ENCODE measurements at regions not wholly inside any gene's neighbourhood (a gene's known extent, or its start where the extent isn't known, plus 50 kb on each side); places are given as distances from the start of the nearest gene placed in this dataset.

DNA sequence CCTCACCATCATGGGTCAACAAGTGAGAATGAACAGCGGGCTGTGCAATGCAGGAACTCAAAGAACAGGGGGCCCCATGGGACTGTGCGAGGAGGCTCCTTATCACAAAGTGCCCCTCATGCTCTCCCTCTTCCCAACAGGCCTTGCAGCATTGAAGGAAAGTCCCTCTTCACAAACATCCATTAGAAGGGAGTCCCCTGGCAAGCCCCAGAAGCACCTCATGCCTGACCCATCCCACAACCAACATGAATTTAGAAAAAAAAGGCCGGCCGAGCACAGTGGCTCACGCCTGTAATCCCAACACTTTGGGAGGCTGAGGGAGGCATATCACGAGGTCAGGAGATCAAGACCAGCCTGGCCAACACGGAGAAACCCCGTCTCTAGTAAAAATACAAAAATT, 122.6 kb upstream of the FSTL4 start:
- WGBS (ENCODE audit: insufficient coverage): 80% methylated on average over 5 of the region's 8 CpGs
- Histone ChIP-seq H3K36me3 (ENCODE audit: control insufficient read depth in 4 of 4, insufficient read depth in 4 of 4, low read length in 3 of 4) (no peaks in the 10 kb centered on the region), H3K9me3 (ENCODE audit: control extremely low read depth in 1 of 5, control insufficient read depth in 4 of 5, insufficient read depth in 2 of 5, low read depth in 1 of 5, low read length in 4 of 5) (peaks cover 0 to 5% (median 0%) of the 10 kb centered on the region in 5 experiments), H3K27ac (ENCODE audit: insufficient read depth in 1 of 2, low read depth in 1 of 2, low read length in 2 of 2, poor library complexity in 1 of 2, severe bottlenecking in 2 of 2) (no peak overlapping the region), H3K4me3 (ENCODE audit: control insufficient read depth in 1 of 7, extremely low read depth in 1 of 7, insufficient read depth in 4 of 7, low read depth in 2 of 7, low read length in 6 of 7) (no peak overlapping the region), H3K27me3 (replicated peaks in 2 of 5; ENCODE audit: control insufficient read depth in 4 of 5, insufficient read depth in 5 of 5, low read length in 4 of 5) (no peaks in the 10 kb centered on the region), H3K4me1 (ENCODE audit: control extremely low read depth in 1 of 4, control insufficient read depth in 4 of 4, insufficient read depth in 4 of 4, low read length in 3 of 4) (no peaks in the 10 kb centered on the region)
- POLR2A ChIA-PET: no interaction called here
- DNase-seq: no peak
- CTCF ChIA-PET: interaction anchor here (0.7 kb wide), 1 partner anchor 13 kb away, joined by 3 read pairs; no protein-coding TSS in a partner anchor

GRCh38 chr5:133732536-133732935, 120.2 kb upstream of the FSTL4 start:
- H3K36me3 ChIP-seq (ENCODE audit: control insufficient read depth in 4 of 4, insufficient read depth in 4 of 4, low read length in 3 of 4): no peaks in the 10 kb centered on the region
- no peak for DNase-seq
- peaks cover 0 to 9% (median 0%) of the 10 kb centered on the region in 5 experiments for H3K9me3 ChIP-seq (ENCODE audit: control extremely low read depth in 1 of 5, control insufficient read depth in 4 of 5, insufficient read depth in 2 of 5, low read depth in 1 of 5, low read length in 4 of 5)
- H3K4me3 ChIP-seq (ENCODE audit: control insufficient read depth in 1 of 7, extremely low read depth in 1 of 7, insufficient read depth in 4 of 7, low read depth in 2 of 7, low read length in 6 of 7): no peak overlapping the region
- POLR2A ChIA-PET: no interaction called here
- peaks cover 0 to 4% (median 0%) of the 10 kb centered on the region in 5 experiments for H3K27me3 ChIP-seq (replicated peaks in 2 of 5; ENCODE audit: control insufficient read depth in 4 of 5, insufficient read depth in 5 of 5, low read length in 4 of 5)
- no peak overlapping the region for H3K27ac ChIP-seq (ENCODE audit: insufficient read depth in 1 of 2, low read depth in 1 of 2, low read length in 2 of 2, poor library complexity in 1 of 2, severe bottlenecking in 2 of 2)
- CTCF ChIA-PET: no interaction called here
- WGBS (ENCODE audit: insufficient coverage): 96% methylated on average over 9 of the region's 10 CpGs
- no peaks in the 10 kb centered on the region for H3K4me1 ChIP-seq (ENCODE audit: control extremely low read depth in 1 of 4, control insufficient read depth in 4 of 4, insufficient read depth in 4 of 4, low read length in 3 of 4)

- WGBS (ENCODE audit: insufficient coverage): 100% methylated on average over 1 of the region's 3 CpGs
- H3K4me3 ChIP-seq (ENCODE audit: control insufficient read depth in 1 of 7, extremely low read depth in 1 of 7, insufficient read depth in 4 of 7, low read depth in 2 of 7, low read length in 6 of 7): no peak overlapping the region
- DNase-seq: no peak
- H3K36me3 ChIP-seq (ENCODE audit: control insufficient read depth in 4 of 4, insufficient read depth in 4 of 4, low read length in 3 of 4): no peaks in the 10 kb centered on the region
- ChIA-PET POLR2A (no interaction called here), CTCF (no interaction called here)
- no peak overlapping the region for H3K27ac ChIP-seq (ENCODE audit: insufficient read depth in 1 of 2, low read depth in 1 of 2, low read length in 2 of 2, poor library complexity in 1 of 2, severe bottlenecking in 2 of 2)
- H3K27me3 ChIP-seq (replicated peaks in 2 of 5; ENCODE audit: control insufficient read depth in 4 of 5, insufficient read depth in 5 of 5, low read length in 4 of 5): peaks cover 0 to 4% (median 0%) of the 10 kb centered on the region in 5 experiments
- H3K4me1 ChIP-seq (ENCODE audit: control extremely low read depth in 1 of 4, control insufficient read depth in 4 of 4, insufficient read depth in 4 of 4, low read length in 3 of 4): no peaks in the 10 kb centered on the region
- H3K9me3 ChIP-seq (ENCODE audit: control extremely low read depth in 1 of 5, control insufficient read depth in 4 of 5, insufficient read depth in 2 of 5, low read depth in 1 of 5, low read length in 4 of 5): peaks cover 0 to 9% (median 0%) of the 10 kb centered on the region in 5 experiments
Observed at GRCh38 chr5:133731951-133732350, 119.6 kb upstream of the FSTL4 start.

- no peak for DNase-seq
- ChIA-PET CTCF (no interaction called here), POLR2A (no interaction called here)
- WGBS (ENCODE audit: insufficient coverage): 100% methylated on average over 6 of the region's 7 CpGs
- H3K27ac ChIP-seq (ENCODE audit: insufficient read depth in 1 of 2, low read depth in 1 of 2, low read length in 2 of 2, poor library complexity in 1 of 2, severe bottlenecking in 2 of 2): no peak overlapping the region
- H3K27me3 ChIP-seq (replicated peaks in 2 of 5; ENCODE audit: control insufficient read depth in 4 of 5, insufficient read depth in 5 of 5, low read length in 4 of 5): peaks cover 0 to 7% (median 0%) of the 10 kb centered on the region in 5 experiments
- no peaks in the 10 kb centered on the region for H3K36me3 ChIP-seq (ENCODE audit: control insufficient read depth in 4 of 4, insufficient read depth in 4 of 4, low read length in 3 of 4)
- no peak overlapping the region for H3K4me3 ChIP-seq (ENCODE audit: control insufficient read depth in 1 of 7, extremely low read depth in 1 of 7, insufficient read depth in 4 of 7, low read depth in 2 of 7, low read length in 6 of 7)
- H3K4me1 ChIP-seq (ENCODE audit: control extremely low read depth in 1 of 4, control insufficient read depth in 4 of 4, insufficient read depth in 4 of 4, low read length in 3 of 4): no peaks in the 10 kb centered on the region
- H3K9me3 ChIP-seq (ENCODE audit: control extremely low read depth in 1 of 5, control insufficient read depth in 4 of 5, insufficient read depth in 2 of 5, low read depth in 1 of 5, low read length in 4 of 5): peaks cover 0 to 9% (median 0%) of the 10 kb centered on the region in 5 experiments
Observed at GRCh38 chr5:133730866-133731265, 118.5 kb upstream of the FSTL4 start.

DNA sequence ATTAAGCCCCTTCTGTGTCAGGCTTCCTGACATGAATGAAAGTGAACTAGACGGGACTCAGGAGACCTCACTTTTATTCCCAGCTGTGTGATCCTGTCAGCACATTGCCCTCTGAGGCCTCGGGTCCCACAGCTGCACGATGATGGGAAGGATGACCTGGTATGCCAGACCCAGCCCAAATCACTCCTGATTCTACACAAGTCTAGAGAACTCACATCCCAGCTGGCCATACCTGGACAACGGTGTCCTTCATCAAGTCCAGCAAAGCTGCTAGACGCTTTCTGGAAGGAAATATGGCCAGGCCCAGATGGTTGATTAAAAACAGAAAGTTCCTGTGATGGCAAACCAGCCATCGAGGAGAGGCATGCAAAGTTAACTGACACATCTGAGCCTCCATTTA, 118.0 kb upstream of the FSTL4 start:
- DNase-seq: no peak
- WGBS (ENCODE audit: insufficient coverage): 87% methylated on average over 5 of the region's 6 CpGs

GRCh38 chr5:133729800-133730199, 117.5 kb upstream of the FSTL4 start:
- no peaks in the 10 kb centered on the region for H3K4me1 ChIP-seq (ENCODE audit: control extremely low read depth in 1 of 4, control insufficient read depth in 4 of 4, insufficient read depth in 4 of 4, low read length in 3 of 4)
- no peak overlapping the region for H3K4me3 ChIP-seq (ENCODE audit: control insufficient read depth in 1 of 7, extremely low read depth in 1 of 7, insufficient read depth in 4 of 7, low read depth in 2 of 7, low read length in 6 of 7)
- WGBS (ENCODE audit: insufficient coverage): no CpG with 5 or more reads among the region's 3 CpGs
- DNase-seq: no peak
- H3K36me3 ChIP-seq (ENCODE audit: control insufficient read depth in 4 of 4, insufficient read depth in 4 of 4, low read length in 3 of 4): no peaks in the 10 kb centered on the region
- peaks cover 0 to 8% (median 2%) of the 10 kb centered on the region in 5 experiments for H3K27me3 ChIP-seq (replicated peaks in 2 of 5; ENCODE audit: control insufficient read depth in 4 of 5, insufficient read depth in 5 of 5, low read length in 4 of 5)
- CTCF ChIA-PET: no interaction called here
- no peak overlapping the region for H3K27ac ChIP-seq (ENCODE audit: insufficient read depth in 1 of 2, low read depth in 1 of 2, low read length in 2 of 2, poor library complexity in 1 of 2, severe bottlenecking in 2 of 2)
- H3K9me3 ChIP-seq (ENCODE audit: control extremely low read depth in 1 of 5, control insufficient read depth in 4 of 5, insufficient read depth in 2 of 5, low read depth in 1 of 5, low read length in 4 of 5): peaks cover 0 to 9% (median 0%) of the 10 kb centered on the region in 5 experiments
- POLR2A ChIA-PET: no interaction called here

More for the DNA sequence above, 118.0 kb upstream of the FSTL4 start:
- ChIA-PET CTCF (no interaction called here), POLR2A (no interaction called here)
- no peaks in the 10 kb centered on the region for H3K4me1 ChIP-seq (ENCODE audit: control extremely low read depth in 1 of 4, control insufficient read depth in 4 of 4, insufficient read depth in 4 of 4, low read length in 3 of 4)
- no peak overlapping the region for H3K27ac ChIP-seq (ENCODE audit: insufficient read depth in 1 of 2, low read depth in 1 of 2, low read length in 2 of 2, poor library complexity in 1 of 2, severe bottlenecking in 2 of 2)
- H3K27me3 ChIP-seq (replicated peaks in 2 of 5; ENCODE audit: control insufficient read depth in 4 of 5, insufficient read depth in 5 of 5, low read length in 4 of 5): peaks cover 0 to 7% (median 0%) of the 10 kb centered on the region in 5 experiments
- no peak overlapping the region for H3K4me3 ChIP-seq (ENCODE audit: control insufficient read depth in 1 of 7, extremely low read depth in 1 of 7, insufficient read depth in 4 of 7, low read depth in 2 of 7, low read length in 6 of 7)
- H3K36me3 ChIP-seq (ENCODE audit: control insufficient read depth in 4 of 4, insufficient read depth in 4 of 4, low read length in 3 of 4): no peaks in the 10 kb centered on the region
- H3K9me3 ChIP-seq (ENCODE audit: control extremely low read depth in 1 of 5, control insufficient read depth in 4 of 5, insufficient read depth in 2 of 5, low read depth in 1 of 5, low read length in 4 of 5): peaks cover 0 to 9% (median 0%) of the 10 kb centered on the region in 5 experiments

- no peak for DNase-seq
- Histone ChIP-seq H3K36me3 (ENCODE audit: control insufficient read depth in 4 of 4, insufficient read depth in 4 of 4, low read length in 3 of 4) (no peaks in the 10 kb centered on the region), H3K9me3 (ENCODE audit: control extremely low read depth in 1 of 5, control insufficient read depth in 4 of 5, insufficient read depth in 2 of 5, low read depth in 1 of 5, low read length in 4 of 5) (peaks cover 0 to 9% (median 2%) of the 10 kb centered on the region in 5 experiments), H3K4me3 (ENCODE audit: control insufficient read depth in 1 of 7, extremely low read depth in 1 of 7, insufficient read depth in 4 of 7, low read depth in 2 of 7, low read length in 6 of 7) (no peak overlapping the region), H3K27me3 (replicated peaks in 2 of 5; ENCODE audit: control insufficient read depth in 4 of 5, insufficient read depth in 5 of 5, low read length in 4 of 5) (peaks cover 0 to 8% (median 3%) of the 10 kb centered on the region in 5 experiments), H3K4me1 (ENCODE audit: control extremely low read depth in 1 of 4, control insufficient read depth in 4 of 4, insufficient read depth in 4 of 4, low read length in 3 of 4) (no peaks in the 10 kb centered on the region), H3K27ac (ENCODE audit: insufficient read depth in 1 of 2, low read depth in 1 of 2, low read length in 2 of 2, poor library complexity in 1 of 2, severe bottlenecking in 2 of 2) (no peak overlapping the region)
- CTCF ChIA-PET: no interaction called here
- POLR2A ChIA-PET: no interaction called here
- WGBS (ENCODE audit: insufficient coverage): 100% methylated on average over 1 of the region's 1 CpG
Observed at GRCh38 chr5:133728475-133728874, 116.1 kb upstream of the FSTL4 start.

Measured in common myeloid progenitor, CD34-positive (primary cell).